ENCODE measurements at regions not wholly inside any gene's neighbourhood (a gene's known extent, or its start where the extent isn't known, plus 50 kb on each side); places are given as distances from the start of the nearest gene placed in this dataset.
"Not testable (repeated sequence)": the region's sequence is repeated elsewhere in the genome, so short reads cannot be mapped to it uniquely, and the experiment has no call there.

GRCh38 chr11:122022646-122023045 lies 93.4 kb downstream of the BLID start:
- H3K9ac ChIP-seq (ENCODE audit: low read length): no peak overlapping the region
- no peak overlapping the region for H3K4me3 ChIP-seq (ENCODE audit: low read depth in 1 of 2, low read length in 2 of 2)
- H3K4me1 ChIP-seq (ENCODE audit: insufficient read depth, low read length): no peaks in the 10 kb centered on the region
- no peaks in the 10 kb centered on the region for H3K9me3 ChIP-seq (ENCODE audit: low read length)
- no peaks in the 10 kb centered on the region for H3K27me3 ChIP-seq (ENCODE audit: control insufficient read depth in 1 of 2, insufficient read depth in 2 of 2, low read length in 2 of 2)
- H3K27ac ChIP-seq (ENCODE audit: low read depth, low read length): no peak overlapping the region
- no peaks in the 10 kb centered on the region for H3K36me3 ChIP-seq (ENCODE audit: insufficient read depth, low read length)

GRCh38 chr11:122020902-122021301 lies 95.1 kb downstream of the BLID start:
- H3K9me3 ChIP-seq (ENCODE audit: low read length): no peaks in the 10 kb centered on the region
- no peak overlapping the region for H3K27ac ChIP-seq (ENCODE audit: low read depth, low read length)
- H3K4me3 ChIP-seq (ENCODE audit: low read depth in 1 of 2, low read length in 2 of 2): no peak overlapping the region
- H3K4me1 ChIP-seq (ENCODE audit: insufficient read depth, low read length): no peaks in the 10 kb centered on the region
- no peaks in the 10 kb centered on the region for H3K27me3 ChIP-seq (ENCODE audit: control insufficient read depth in 1 of 2, insufficient read depth in 2 of 2, low read length in 2 of 2)
- no peak overlapping the region for H3K9ac ChIP-seq (ENCODE audit: low read length)
- H3K36me3 ChIP-seq (ENCODE audit: insufficient read depth, low read length): no peaks in the 10 kb centered on the region

DNA sequence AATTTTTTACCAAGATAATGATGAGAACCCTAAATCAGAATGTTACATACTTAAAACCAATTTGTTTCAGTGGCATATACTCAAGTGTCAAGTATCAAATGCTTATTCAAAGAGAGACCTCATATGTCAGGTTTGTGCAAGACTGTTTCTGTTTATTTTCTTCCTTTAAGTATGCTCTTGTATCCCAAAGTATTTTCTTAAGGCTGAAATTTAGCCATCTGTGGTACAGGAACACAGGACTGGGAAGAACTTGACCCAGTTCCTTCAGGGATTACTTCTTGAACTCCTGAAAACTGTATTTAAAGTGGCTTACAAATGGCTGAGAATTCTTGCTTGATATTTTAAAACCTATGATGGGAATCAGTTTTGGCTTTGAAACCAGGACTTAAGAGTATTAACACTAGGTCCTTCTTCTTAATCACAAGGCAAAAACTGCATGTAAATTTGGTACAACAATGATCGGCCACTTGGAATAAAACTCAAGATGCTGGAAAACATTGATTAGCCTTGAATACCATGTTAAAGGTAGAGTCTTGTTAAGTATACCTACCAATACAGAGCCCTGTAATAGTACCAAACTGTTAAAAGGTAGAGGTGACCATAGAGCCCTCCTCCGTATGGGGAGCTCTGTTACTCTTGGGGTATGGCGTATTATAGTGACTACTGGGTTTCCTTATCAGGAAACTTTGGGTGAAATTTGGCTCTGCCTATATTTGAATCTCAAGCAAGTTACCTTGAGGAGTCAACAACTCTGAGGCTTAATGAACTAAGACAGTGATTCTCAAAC lies 95.9 kb downstream of the BLID start:
- no peaks in the 10 kb centered on the region for H3K27me3 ChIP-seq (ENCODE audit: control insufficient read depth in 1 of 2, insufficient read depth in 2 of 2, low read length in 2 of 2)
- H3K4me1 ChIP-seq (ENCODE audit: insufficient read depth, low read length): no peaks in the 10 kb centered on the region
- H3K27ac ChIP-seq (ENCODE audit: low read depth, low read length): no peak overlapping the region
- no peak overlapping the region for H3K4me3 ChIP-seq (ENCODE audit: low read depth in 1 of 2, low read length in 2 of 2)
- no peaks in the 10 kb centered on the region for H3K36me3 ChIP-seq (ENCODE audit: insufficient read depth, low read length)
- no peak overlapping the region for H3K9ac ChIP-seq (ENCODE audit: low read length)
- no peaks in the 10 kb centered on the region for H3K9me3 ChIP-seq (ENCODE audit: low read length)

DNA sequence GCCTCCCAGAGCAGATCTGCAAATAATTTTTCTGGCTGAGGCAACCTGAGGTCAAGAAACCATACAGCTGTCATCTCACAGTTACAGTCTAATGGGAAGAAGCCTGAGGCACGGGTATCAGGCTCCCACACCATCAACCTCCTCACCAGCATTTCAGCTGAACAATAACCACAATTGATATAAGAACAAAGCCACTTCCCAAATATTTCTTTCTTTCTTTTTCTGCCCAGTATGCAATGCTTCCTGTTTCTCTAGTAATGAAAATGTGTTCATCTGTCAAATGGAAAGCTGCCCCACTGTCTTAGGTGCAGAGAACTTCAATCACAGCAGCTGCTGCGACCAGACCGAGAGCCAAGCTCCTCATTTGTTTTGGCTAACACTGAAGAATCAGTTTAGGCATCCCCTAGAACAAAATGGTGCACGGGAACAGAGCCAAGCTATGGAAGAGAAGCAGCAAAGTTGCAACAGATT lies 108.4 kb downstream of the BLID start:
- Histone ChIP-seq H3K27ac (ENCODE audit: low read depth, low read length) (no peak overlapping the region), H3K4me3 (ENCODE audit: low read depth in 1 of 2, low read length in 2 of 2) (no peak overlapping the region)

DNA sequence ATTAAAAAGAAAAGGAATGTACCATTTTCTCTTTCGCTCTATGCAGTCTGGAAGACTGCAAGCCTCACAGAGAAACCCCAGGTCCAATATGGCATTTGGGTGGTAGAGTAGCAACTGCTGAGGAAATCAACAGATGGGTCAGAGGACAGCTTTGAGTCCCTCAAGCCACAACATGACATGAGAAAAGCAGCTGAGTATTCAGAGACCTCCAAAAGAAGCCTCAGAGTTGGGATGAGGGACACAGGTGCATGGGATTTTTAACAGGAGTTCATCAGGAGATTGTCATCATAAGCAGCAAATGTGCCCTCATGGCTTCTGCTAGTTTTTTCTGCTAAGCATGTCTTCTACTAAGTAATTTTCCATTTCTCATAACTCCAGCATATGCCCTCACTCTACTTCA lies 111.6 kb downstream of the BLID start:
- H3K9ac ChIP-seq (ENCODE audit: low read length): no peak overlapping the region
- no peak overlapping the region for H3K4me3 ChIP-seq (ENCODE audit: low read depth in 1 of 2, low read length in 2 of 2)
- H3K4me1 ChIP-seq (ENCODE audit: insufficient read depth, low read length): no peaks in the 10 kb centered on the region
- no peaks in the 10 kb centered on the region for H3K27me3 ChIP-seq (ENCODE audit: control insufficient read depth in 1 of 2, insufficient read depth in 2 of 2, low read length in 2 of 2)
- no peaks in the 10 kb centered on the region for H3K36me3 ChIP-seq (ENCODE audit: insufficient read depth, low read length)
- no peak overlapping the region for H3K27ac ChIP-seq (ENCODE audit: low read depth, low read length)
- no peaks in the 10 kb centered on the region for H3K9me3 ChIP-seq (ENCODE audit: low read length)

More for the DNA sequence above, 108.4 kb downstream of the BLID start:
- H3K36me3 ChIP-seq (ENCODE audit: insufficient read depth, low read length): no peaks in the 10 kb centered on the region
- H3K9ac ChIP-seq (ENCODE audit: low read length): no peak overlapping the region
- H3K9me3 ChIP-seq (ENCODE audit: low read length): no peaks in the 10 kb centered on the region
- H3K4me1 ChIP-seq (ENCODE audit: insufficient read depth, low read length): no peaks in the 10 kb centered on the region
- H3K27me3 ChIP-seq (ENCODE audit: control insufficient read depth in 1 of 2, insufficient read depth in 2 of 2, low read length in 2 of 2): no peaks in the 10 kb centered on the region

DNA sequence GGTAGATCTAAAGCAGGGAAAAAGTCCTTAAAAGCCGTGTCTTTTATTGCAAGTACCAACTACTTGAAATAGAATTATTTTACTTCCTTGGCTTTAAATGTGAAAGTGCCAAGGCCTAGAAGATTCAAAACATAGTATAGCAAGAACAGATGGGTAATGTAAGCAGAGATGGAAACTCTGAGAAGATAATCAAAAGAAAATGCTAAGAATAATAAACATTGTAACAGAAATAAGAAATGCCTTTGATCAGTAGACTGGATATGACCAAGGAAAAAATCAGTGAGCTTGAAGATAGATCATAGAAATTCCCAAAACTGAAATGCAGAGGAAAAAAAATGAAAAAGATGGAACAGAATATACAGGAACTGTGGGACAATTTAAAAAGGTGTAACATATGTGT lies 113.1 kb downstream of the BLID start:
- Histone ChIP-seq H3K9ac (ENCODE audit: low read length) (no peak overlapping the region), H3K27me3 (ENCODE audit: control insufficient read depth in 1 of 2, insufficient read depth in 2 of 2, low read length in 2 of 2) (no peaks in the 10 kb centered on the region), H3K4me1 (ENCODE audit: insufficient read depth, low read length) (no peaks in the 10 kb centered on the region), H3K27ac (ENCODE audit: low read depth, low read length) (no peak overlapping the region), H3K9me3 (ENCODE audit: low read length) (no peaks in the 10 kb centered on the region), H3K36me3 (ENCODE audit: insufficient read depth, low read length) (no peaks in the 10 kb centered on the region), H3K4me3 (ENCODE audit: low read depth in 1 of 2, low read length in 2 of 2) (no peak overlapping the region)

DNA sequence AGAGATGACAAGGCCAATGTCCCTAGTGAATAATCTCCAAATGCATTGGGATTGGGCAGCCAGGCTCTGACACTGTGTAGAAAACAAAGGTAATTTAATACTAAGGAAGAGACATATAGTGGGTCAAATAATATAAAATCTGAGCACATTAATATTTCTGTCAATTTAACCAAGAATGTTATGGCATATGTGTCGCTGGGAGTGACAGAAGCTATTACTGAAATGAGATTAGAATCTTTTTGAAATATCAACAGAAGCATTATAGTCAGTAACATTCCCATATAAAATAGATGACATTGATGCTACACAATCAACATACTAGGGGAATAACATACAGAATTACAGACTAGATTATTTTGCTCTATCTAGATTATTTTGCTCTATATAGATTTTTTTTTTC lies 114.0 kb downstream of the BLID start:
- Histone ChIP-seq H3K27ac (ENCODE audit: low read depth, low read length) (no peak overlapping the region), H3K4me3 (ENCODE audit: low read depth in 1 of 2, low read length in 2 of 2) (no peak overlapping the region), H3K27me3 (ENCODE audit: control insufficient read depth in 1 of 2, insufficient read depth in 2 of 2, low read length in 2 of 2) (no peaks in the 10 kb centered on the region), H3K4me1 (ENCODE audit: insufficient read depth, low read length) (no peaks in the 10 kb centered on the region), H3K9me3 (ENCODE audit: low read length) (no peaks in the 10 kb centered on the region), H3K36me3 (ENCODE audit: insufficient read depth, low read length) (no peaks in the 10 kb centered on the region), H3K9ac (ENCODE audit: low read length) (no peak overlapping the region)

DNA sequence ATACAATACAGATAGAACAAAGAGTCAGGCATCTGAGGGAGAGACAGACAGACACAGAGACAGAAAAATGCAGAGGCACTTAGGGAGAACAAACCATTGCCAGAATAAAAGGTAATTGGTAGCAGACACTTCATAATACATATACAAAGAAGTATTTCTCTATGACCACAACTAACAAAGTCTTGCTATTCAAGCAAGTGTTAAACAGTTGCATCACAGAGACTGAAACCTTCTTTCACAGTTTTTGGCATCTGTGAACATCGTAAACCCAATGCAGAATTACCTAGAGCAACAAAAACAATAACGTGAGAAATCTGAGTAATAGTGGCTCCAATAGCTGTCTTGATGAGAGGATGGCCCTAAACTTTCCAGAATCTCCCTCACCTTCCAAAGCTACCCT lies 116.4 kb downstream of the BLID start:
- Histone ChIP-seq H3K4me1 (ENCODE audit: insufficient read depth, low read length) (no peaks in the 10 kb centered on the region), H3K4me3 (ENCODE audit: low read depth in 1 of 2, low read length in 2 of 2) (no peak overlapping the region), H3K27ac (ENCODE audit: low read depth, low read length) (no peak overlapping the region), H3K27me3 (ENCODE audit: control insufficient read depth in 1 of 2, insufficient read depth in 2 of 2, low read length in 2 of 2) (no peaks in the 10 kb centered on the region), H3K9ac (ENCODE audit: low read length) (no peak overlapping the region), H3K36me3 (ENCODE audit: insufficient read depth, low read length) (no peaks in the 10 kb centered on the region), H3K9me3 (ENCODE audit: low read length) (no peaks in the 10 kb centered on the region)

DNA sequence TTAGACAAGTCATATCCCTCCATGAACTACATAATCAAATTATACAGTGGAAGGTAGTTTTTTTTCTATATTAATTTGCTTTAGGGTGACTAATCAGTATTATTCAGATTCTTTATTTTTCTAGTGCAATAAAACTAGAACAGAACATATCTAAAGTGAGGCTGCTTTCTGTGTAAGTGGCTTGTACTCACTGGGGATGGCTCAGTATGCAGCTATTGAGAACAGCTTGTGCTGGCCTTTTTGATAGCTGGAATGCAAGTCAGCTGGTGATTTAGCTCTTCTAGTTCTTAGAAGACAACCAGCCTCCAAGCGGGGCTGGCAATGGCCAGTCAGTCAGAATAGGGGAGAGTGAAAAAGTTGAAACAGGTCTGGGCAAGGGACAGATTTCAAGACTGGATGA lies 119.4 kb downstream of the BLID start:
- no peak overlapping the region for H3K27ac ChIP-seq (ENCODE audit: low read depth, low read length)
- H3K36me3 ChIP-seq (ENCODE audit: insufficient read depth, low read length): no peaks in the 10 kb centered on the region
- H3K9ac ChIP-seq (ENCODE audit: low read length): no peak overlapping the region
- no peaks in the 10 kb centered on the region for H3K4me1 ChIP-seq (ENCODE audit: insufficient read depth, low read length)
- H3K27me3 ChIP-seq (ENCODE audit: control insufficient read depth in 1 of 2, insufficient read depth in 2 of 2, low read length in 2 of 2): no peaks in the 10 kb centered on the region
- H3K4me3 ChIP-seq (ENCODE audit: low read depth in 1 of 2, low read length in 2 of 2): no peak overlapping the region
- H3K9me3 ChIP-seq (ENCODE audit: low read length): no peaks in the 10 kb centered on the region

- no peaks in the 10 kb centered on the region for H3K9me3 ChIP-seq (ENCODE audit: low read length)
- H3K27me3 ChIP-seq (ENCODE audit: control insufficient read depth in 1 of 2, insufficient read depth in 2 of 2, low read length in 2 of 2): no peaks in the 10 kb centered on the region
- no peak overlapping the region for H3K27ac ChIP-seq (ENCODE audit: low read depth, low read length)
- no peaks in the 10 kb centered on the region for H3K4me1 ChIP-seq (ENCODE audit: insufficient read depth, low read length)
- no peaks in the 10 kb centered on the region for H3K36me3 ChIP-seq (ENCODE audit: insufficient read depth, low read length)
- no peak overlapping the region for H3K9ac ChIP-seq (ENCODE audit: low read length)
- no peak overlapping the region for H3K4me3 ChIP-seq (ENCODE audit: low read depth in 1 of 2, low read length in 2 of 2)
Measured at GRCh38 chr11:121983901-121984300, 132.1 kb downstream of the BLID start.

DNA sequence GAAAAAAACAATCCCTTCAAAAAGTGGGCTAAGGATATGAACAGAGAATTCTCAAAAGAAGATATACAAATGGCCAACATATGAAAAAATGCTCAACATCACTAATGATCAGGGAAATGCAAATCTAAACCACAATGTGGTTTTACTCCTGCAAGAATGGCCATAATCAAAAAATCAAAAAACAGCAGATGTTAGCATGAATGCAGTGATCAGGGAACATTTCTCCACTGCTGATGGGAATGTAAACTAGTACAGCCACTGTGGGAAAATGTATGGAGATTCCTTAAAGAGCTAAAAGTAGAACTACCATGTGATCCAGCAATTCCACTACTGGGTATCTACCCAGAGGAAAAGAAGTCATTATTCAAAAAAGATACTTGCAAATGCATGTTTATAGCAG lies 138.1 kb downstream of the BLID start:
- H3K4me3 ChIP-seq (ENCODE audit: low read depth in 1 of 2, low read length in 2 of 2); H3K36me3 ChIP-seq (ENCODE audit: insufficient read depth, low read length); H3K4me1 ChIP-seq (ENCODE audit: insufficient read depth, low read length); H3K27ac ChIP-seq (ENCODE audit: low read depth, low read length); H3K9me3 ChIP-seq (ENCODE audit: low read length); H3K27me3 ChIP-seq (ENCODE audit: control insufficient read depth in 1 of 2, insufficient read depth in 2 of 2, low read length in 2 of 2); H3K9ac ChIP-seq (ENCODE audit: low read length): not testable (repeated sequence)

GRCh38 chr11:121968638-121969037 lies 147.4 kb downstream of the BLID start:
- no peak overlapping the region for H3K4me3 ChIP-seq (ENCODE audit: low read depth in 1 of 2, low read length in 2 of 2)
- H3K36me3 ChIP-seq (ENCODE audit: insufficient read depth, low read length): no peaks in the 10 kb centered on the region
- no peak overlapping the region for H3K27ac ChIP-seq (ENCODE audit: low read depth, low read length)
- no peaks in the 10 kb centered on the region for H3K9me3 ChIP-seq (ENCODE audit: low read length)
- H3K9ac ChIP-seq (ENCODE audit: low read length): no peak overlapping the region
- no peaks in the 10 kb centered on the region for H3K27me3 ChIP-seq (ENCODE audit: control insufficient read depth in 1 of 2, insufficient read depth in 2 of 2, low read length in 2 of 2)
- peaks cover 8% of the 10 kb centered on the region for H3K4me1 ChIP-seq (ENCODE audit: insufficient read depth, low read length)

All from muscle layer of colon (tissue), 2 donors.